ENCODE measurements at regions not wholly inside any gene's neighbourhood (a gene's known extent, or its start where the extent isn't known, plus 50 kb on each side); places are given as distances from the start of the nearest gene placed in this dataset.

DNA sequence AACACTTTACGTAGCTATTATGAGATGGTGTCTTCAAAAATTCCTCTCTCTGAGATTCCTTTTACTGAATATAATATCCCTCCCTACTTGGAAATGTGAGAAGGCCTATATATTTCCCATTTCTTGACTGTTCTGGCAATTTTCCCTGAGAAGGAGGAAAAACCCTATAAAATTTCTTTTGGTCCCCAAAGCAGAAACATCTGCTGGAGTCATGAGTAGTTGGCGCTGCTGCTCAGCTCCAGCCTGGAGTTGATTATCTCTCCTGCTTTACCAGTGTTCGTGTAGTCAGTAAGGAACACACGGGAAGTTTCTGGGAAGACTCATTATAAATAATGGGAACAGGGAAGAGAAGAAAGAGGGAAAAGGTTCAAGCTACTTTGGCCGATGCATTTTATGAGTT lies 680.1 kb downstream of the EPHA3 start:
- Histone ChIP-seq H3K4me3 (replicated peaks; ENCODE audit: insufficient read depth, low read length) (no peak overlapping the region), H3K27ac (replicated peaks) (no peak overlapping the region), H3K27me3 (ENCODE audit: insufficient read depth, poor library complexity, severe bottlenecking) (no peaks in the 10 kb centered on the region)
- DNase-seq (ENCODE audit: low read depth in 1 of 2, low spot score in 1 of 2), result no peak
- TF ChIP-seq SPI1 (IDR thresholded peaks at IDR 0.05; ENCODE audit: borderline replicate concordance, low read depth) (no peak), POLR2AphosphoS5 (IDR thresholded peaks at IDR 0.05; ENCODE audit: low read depth) (no peak), GABPA (IDR thresholded peaks at IDR 0.05; ENCODE audit: low read depth) (no peak)
- TF ChIP-seq, protein P1, sequence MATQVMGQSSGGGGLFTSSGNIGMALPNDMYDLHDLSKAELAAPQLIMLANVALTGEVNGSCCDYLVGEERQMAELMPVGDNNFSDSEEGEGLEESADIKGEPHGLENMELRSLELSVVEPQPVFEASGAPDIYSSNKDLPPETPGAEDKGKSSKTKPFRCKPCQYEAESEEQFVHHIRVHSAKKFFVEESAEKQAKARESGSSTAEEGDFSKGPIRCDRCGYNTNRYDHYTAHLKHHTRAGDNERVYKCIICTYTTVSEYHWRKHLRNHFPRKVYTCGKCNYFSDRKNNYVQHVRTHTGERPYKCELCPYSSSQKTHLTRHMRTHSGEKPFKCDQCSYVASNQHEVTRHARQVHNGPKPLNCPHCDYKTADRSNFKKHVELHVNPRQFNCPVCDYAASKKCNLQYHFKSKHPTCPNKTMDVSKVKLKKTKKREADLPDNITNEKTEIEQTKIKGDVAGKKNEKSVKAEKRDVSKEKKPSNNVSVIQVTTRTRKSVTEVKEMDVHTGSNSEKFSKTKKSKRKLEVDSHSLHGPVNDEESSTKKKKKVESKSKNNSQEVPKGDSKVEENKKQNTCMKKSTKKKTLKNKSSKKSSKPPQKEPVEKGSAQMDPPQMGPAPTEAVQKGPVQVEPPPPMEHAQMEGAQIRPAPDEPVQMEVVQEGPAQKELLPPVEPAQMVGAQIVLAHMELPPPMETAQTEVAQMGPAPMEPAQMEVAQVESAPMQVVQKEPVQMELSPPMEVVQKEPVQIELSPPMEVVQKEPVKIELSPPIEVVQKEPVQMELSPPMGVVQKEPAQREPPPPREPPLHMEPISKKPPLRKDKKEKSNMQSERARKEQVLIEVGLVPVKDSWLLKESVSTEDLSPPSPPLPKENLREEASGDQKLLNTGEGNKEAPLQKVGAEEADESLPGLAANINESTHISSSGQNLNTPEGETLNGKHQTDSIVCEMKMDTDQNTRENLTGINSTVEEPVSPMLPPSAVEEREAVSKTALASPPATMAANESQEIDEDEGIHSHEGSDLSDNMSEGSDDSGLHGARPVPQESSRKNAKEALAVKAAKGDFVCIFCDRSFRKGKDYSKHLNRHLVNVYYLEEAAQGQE (IDR thresholded peaks at IDR 0.05; ENCODE audit: insufficient replicate concordance, low read depth), result no peak
- TF ChIP-seq, protein P2, sequence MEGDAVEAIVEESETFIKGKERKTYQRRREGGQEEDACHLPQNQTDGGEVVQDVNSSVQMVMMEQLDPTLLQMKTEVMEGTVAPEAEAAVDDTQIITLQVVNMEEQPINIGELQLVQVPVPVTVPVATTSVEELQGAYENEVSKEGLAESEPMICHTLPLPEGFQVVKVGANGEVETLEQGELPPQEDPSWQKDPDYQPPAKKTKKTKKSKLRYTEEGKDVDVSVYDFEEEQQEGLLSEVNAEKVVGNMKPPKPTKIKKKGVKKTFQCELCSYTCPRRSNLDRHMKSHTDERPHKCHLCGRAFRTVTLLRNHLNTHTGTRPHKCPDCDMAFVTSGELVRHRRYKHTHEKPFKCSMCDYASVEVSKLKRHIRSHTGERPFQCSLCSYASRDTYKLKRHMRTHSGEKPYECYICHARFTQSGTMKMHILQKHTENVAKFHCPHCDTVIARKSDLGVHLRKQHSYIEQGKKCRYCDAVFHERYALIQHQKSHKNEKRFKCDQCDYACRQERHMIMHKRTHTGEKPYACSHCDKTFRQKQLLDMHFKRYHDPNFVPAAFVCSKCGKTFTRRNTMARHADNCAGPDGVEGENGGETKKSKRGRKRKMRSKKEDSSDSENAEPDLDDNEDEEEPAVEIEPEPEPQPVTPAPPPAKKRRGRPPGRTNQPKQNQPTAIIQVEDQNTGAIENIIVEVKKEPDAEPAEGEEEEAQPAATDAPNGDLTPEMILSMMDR (IDR thresholded peaks at IDR 0.05; ENCODE audit: insufficient read depth, low read length), result no peak

DNA sequence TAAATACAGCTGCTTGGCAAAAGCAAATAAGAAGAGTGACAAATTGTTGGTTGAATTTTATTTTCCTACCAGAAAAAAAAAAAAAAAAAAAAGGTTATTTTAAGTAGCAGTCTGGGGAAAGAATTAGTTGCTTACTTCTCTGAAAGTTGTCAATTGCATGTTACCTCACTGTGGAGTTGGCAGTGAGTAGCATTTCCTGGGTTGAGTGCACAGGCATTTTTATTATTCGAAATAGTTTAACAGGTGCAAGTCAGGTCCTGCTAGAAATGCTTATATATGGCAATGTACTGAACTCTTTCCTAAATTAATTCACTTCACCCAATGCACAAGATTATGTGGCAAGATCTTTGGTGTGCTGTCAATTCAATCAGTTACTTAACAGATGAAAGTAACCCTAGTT lies 680.6 kb downstream of the EPHA3 start:
- no peak overlapping the region for H3K4me3 ChIP-seq (replicated peaks; ENCODE audit: insufficient read depth, low read length)
- no peak overlapping the region for H3K27ac ChIP-seq (replicated peaks)
- DNase-seq (ENCODE audit: low read depth in 1 of 2, low spot score in 1 of 2), result no peak
- no peaks in the 10 kb centered on the region for H3K27me3 ChIP-seq (ENCODE audit: insufficient read depth, poor library complexity, severe bottlenecking)
- TF ChIP-seq, protein P2 (IDR thresholded peaks at IDR 0.05; ENCODE audit: insufficient read depth, low read length), result no peak
- TF ChIP-seq POLR2AphosphoS5 (IDR thresholded peaks at IDR 0.05; ENCODE audit: low read depth) (no peak), GABPA (IDR thresholded peaks at IDR 0.05; ENCODE audit: low read depth) (no peak), SPI1 (IDR thresholded peaks at IDR 0.05; ENCODE audit: borderline replicate concordance, low read depth) (no peak)
- TF ChIP-seq, protein P1 (IDR thresholded peaks at IDR 0.05; ENCODE audit: insufficient replicate concordance, low read depth), result no peak

DNA sequence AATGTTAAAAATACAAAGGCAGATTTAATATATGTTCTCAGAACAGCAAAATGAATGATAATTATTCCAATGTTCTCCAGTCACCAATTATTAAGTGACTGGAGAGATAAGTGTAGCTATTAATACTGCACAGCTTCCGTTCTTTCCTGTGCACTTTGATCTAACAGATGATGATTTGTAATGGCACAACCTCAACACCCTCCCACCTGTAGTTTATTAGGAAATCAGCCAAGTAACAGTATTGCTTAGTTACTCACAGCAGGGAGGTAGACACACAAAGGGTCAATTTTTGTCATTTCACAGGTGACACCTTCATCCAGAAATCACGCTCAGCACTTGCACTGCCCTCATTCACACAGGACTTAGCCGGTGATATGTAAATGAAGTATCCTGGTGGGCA lies 688.1 kb downstream of the EPHA3 start:
- DNase-seq (ENCODE audit: low read depth in 1 of 2, low spot score in 1 of 2), result no peak
- Histone ChIP-seq H3K4me3 (replicated peaks; ENCODE audit: insufficient read depth, low read length) (no peak overlapping the region), H3K27ac (replicated peaks) (no peak overlapping the region), H3K27me3 (ENCODE audit: insufficient read depth, poor library complexity, severe bottlenecking) (no peaks in the 10 kb centered on the region)
- TF ChIP-seq, protein P2 (IDR thresholded peaks at IDR 0.05; ENCODE audit: insufficient read depth, low read length), result no peak
- no peak for TF ChIP-seq GABPA (IDR thresholded peaks at IDR 0.05; ENCODE audit: low read depth)
- TF ChIP-seq POLR2AphosphoS5 (IDR thresholded peaks at IDR 0.05; ENCODE audit: low read depth), result no peak
- no peak for TF ChIP-seq SPI1 (IDR thresholded peaks at IDR 0.05; ENCODE audit: borderline replicate concordance, low read depth)
- TF ChIP-seq, protein P1 (IDR thresholded peaks at IDR 0.05; ENCODE audit: insufficient replicate concordance, low read depth), result no peak
